H9 (cell line): ENCODE measurements at regions not wholly inside any gene's neighbourhood (a gene's known extent, or its start where the extent isn't known, plus 50 kb on each side); places are given as distances from the start of the nearest gene placed in this dataset.

Experiments
- DNase-seq: peaks from one replicate; pipeline ENCODE4 v3.0.0-alpha.2; 2017
- H2AFZ ChIP-seq: one replicate; pipeline ENCODE4 v1.6.1; 2013; ENCODE audit warnings: mild to moderate bottlenecking, low read length, control low read depth, moderate library complexity
- H2AK5ac ChIP-seq: 2 replicates; pipeline ENCODE4 v1.6.1; 2013; ENCODE audit warnings: low read length, control low read depth, mixed read lengths; ENCODE audit not compliant: insufficient read length
- H2BK120ac ChIP-seq: one replicate; pipeline ENCODE4 v1.6.1; 2013; ENCODE audit warnings: low read depth, mild to moderate bottlenecking, low read length, control low read depth, inconsistent platforms; ENCODE audit not compliant: poor library complexity, severe bottlenecking
- H2BK12ac ChIP-seq: 2 replicates; pipeline ENCODE4 v1.6.1; 2013; ENCODE audit warnings: low read length, control low read depth, mixed read lengths, low read depth; ENCODE audit not compliant: insufficient read length
- H2BK15ac ChIP-seq: 2 replicates; pipeline ENCODE4 v1.6.1; 2013; ENCODE audit warnings: low read depth, low read length, control low read depth
- H2BK20ac ChIP-seq: one replicate; pipeline ENCODE4 v1.6.1; 2013; ENCODE audit warnings: low read depth, mild to moderate bottlenecking, low read length, control low read depth, inconsistent platforms; ENCODE audit not compliant: poor library complexity, severe bottlenecking
- H2BK5ac ChIP-seq: 2 replicates; pipeline ENCODE4 v1.6.1; 2013; ENCODE audit warnings: low read length, control low read depth, mixed read lengths; ENCODE audit not compliant: insufficient read length
- H3K14ac ChIP-seq: 2 replicates; pipeline ENCODE4 v1.6.1; 2013; ENCODE audit warnings: low read length, control low read depth; ENCODE audit not compliant: insufficient read depth
- H3K18ac ChIP-seq: 2 replicates; pipeline ENCODE4 v1.6.1; 2013; ENCODE audit warnings: low read depth, mild to moderate bottlenecking, mixed read lengths, low read length, control low read depth; ENCODE audit not compliant: insufficient read length
- H3K23ac ChIP-seq: 2 replicates; pipeline ENCODE4 v1.6.1; 2013; ENCODE audit warnings: low read length, control low read depth, mixed read lengths, low read depth; ENCODE audit not compliant: insufficient read length
- H3K23me2 ChIP-seq: 2 replicates; pipeline ENCODE4 v1.6.1; 2013; ENCODE audit warnings: low read depth, mild to moderate bottlenecking, mixed read lengths, low read length, control low read depth; ENCODE audit not compliant: insufficient read length, poor library complexity, severe bottlenecking
- H3K27ac ChIP-seq: 2 replicates; pipeline ENCODE4 v1.5.1; 2013; ENCODE audit warnings: low read length, control low read depth, mixed read lengths, low read depth; ENCODE audit not compliant: insufficient read length
- H3K27me3 ChIP-seq: 2 replicates; pipeline ENCODE4 v1.6.1; 2013; ENCODE audit warnings: low read length, control low read depth, inconsistent platforms; ENCODE audit not compliant: insufficient read depth
- H3K4ac ChIP-seq: 2 replicates; pipeline ENCODE4 v1.6.1; 2013; ENCODE audit warnings: low read depth, mild to moderate bottlenecking, control low read depth, inconsistent platforms, low read length, moderate library complexity
- H3K4me1 ChIP-seq: 2 replicates; pipeline ENCODE4 v1.6.1; 2013; ENCODE audit warnings: low read length, control low read depth, inconsistent platforms; ENCODE audit not compliant: insufficient read depth
- H3K4me2 ChIP-seq: 2 replicates; pipeline ENCODE4 v1.6.1; 2013; ENCODE audit warnings: low read length, control low read depth, mixed read lengths; ENCODE audit not compliant: insufficient read length, insufficient read depth
- H3K56ac ChIP-seq: 2 replicates; pipeline ENCODE4 v1.6.1; 2013; ENCODE audit warnings: low read depth, mild to moderate bottlenecking, mixed read lengths, low read length, control low read depth; ENCODE audit not compliant: insufficient read length
- H3K79me1 ChIP-seq: 2 replicates; pipeline ENCODE4 v1.6.1; 2013; ENCODE audit warnings: low read depth, mild to moderate bottlenecking, moderate library complexity, low read length, control low read depth, inconsistent platforms; ENCODE audit not compliant: insufficient read depth, poor library complexity, severe bottlenecking
- H3K79me2 ChIP-seq: 2 replicates; pipeline ENCODE4 v1.6.1; 2013; ENCODE audit warnings: low read length, control low read depth, inconsistent platforms; ENCODE audit not compliant: insufficient read depth
- H3K9ac ChIP-seq: 2 replicates; pipeline ENCODE4 v1.6.1; 2013; ENCODE audit warnings: low read length, control low read depth, mixed read lengths; ENCODE audit not compliant: insufficient read length; ENCODE audit errors: extremely low read depth
- H3K9me3 ChIP-seq: one replicate; pipeline ENCODE4 v1.6.1; 2013; ENCODE audit warnings: low read depth, low read length, inconsistent platforms; ENCODE audit not compliant: control insufficient read depth
- H3T11ph ChIP-seq: one replicate; pipeline ENCODE4 v1.6.1; 2013; ENCODE audit warnings: mild to moderate bottlenecking, low read length, control low read depth, inconsistent platforms
- H4K20me1 ChIP-seq: one replicate; pipeline ENCODE4 v1.6.1; 2013; ENCODE audit not compliant: control insufficient read depth, insufficient read length, insufficient read depth
- H4K5ac ChIP-seq: 2 replicates; pipeline ENCODE4 v1.6.1; 2013; ENCODE audit warnings: low read depth, mild to moderate bottlenecking, mixed read lengths, low read length, control low read depth; ENCODE audit not compliant: insufficient read length
- H4K8ac ChIP-seq: replicated peaks from 2 replicates; pipeline ENCODE4 v1.6.1; 2013; ENCODE audit warnings: low read length, control low read depth, mixed read lengths, low read depth; ENCODE audit not compliant: insufficient read length
- H4K91ac ChIP-seq: 2 replicates; pipeline ENCODE4 v1.6.1; 2013; ENCODE audit warnings: low read depth, mild to moderate bottlenecking, moderate library complexity, mixed read lengths, low read length, control low read depth; ENCODE audit not compliant: insufficient read length
- H3K27ac Mint-ChIP-seq, 3 experiments: 2 replicates in 2 of 3; 3 replicates in 1 of 3; pipeline ENCODE4 v1.8.0; 2020 to 2021; ENCODE audit warnings: mixed read lengths in 3 of 3, mild to moderate bottlenecking in 1 of 3, moderate library complexity in 1 of 3
- H3K27me3 Mint-ChIP-seq: 2 replicates; pipeline ENCODE4 v1.8.0; 2021; ENCODE audit warnings: low read depth, mild to moderate bottlenecking, moderate library complexity, mixed read lengths
- H3K36me3 Mint-ChIP-seq, 3 experiments: 2 replicates in 2 of 3; 3 replicates in 1 of 3; pipeline ENCODE4 v1.8.0; 2020 to 2021; ENCODE audit warnings: low read depth in 3 of 3, mixed read lengths in 3 of 3; ENCODE audit not compliant: insufficient read depth in 1 of 3
- H3K4me1 Mint-ChIP-seq, 2 experiments: 2 replicates each; pipeline ENCODE4 v1.8.0; 2020; ENCODE audit warnings: mixed read lengths in 2 of 2
- H3K4me3 Mint-ChIP-seq, 2 experiments: 2 replicates in 1 of 2; 3 replicates in 1 of 2; pipeline ENCODE4 v1.8.0; 2020 to 2021; ENCODE audit warnings: mild to moderate bottlenecking in 2 of 2, mixed read lengths in 2 of 2, moderate library complexity in 1 of 2
- H3K9me3 Mint-ChIP-seq, 2 experiments: 2 replicates in 1 of 2; 3 replicates in 1 of 2; pipeline ENCODE4 v1.8.0; 2020; ENCODE audit warnings: mild to moderate bottlenecking in 2 of 2, mixed read lengths in 2 of 2, moderate library complexity in 1 of 2
- WGBS: extraction: QIAGEN DNeasy Blood & Tissue Kit; methylation state at CpG from one replicate; pipeline ENCODE4 v1.1.7; 2013; ENCODE audit warnings: missing lambda C conversion rate, low lambda C conversion rate, mixed read lengths; ENCODE audit not compliant: insufficient read length; ENCODE audit errors: extremely low coverage; 5-methylcytosine and 5-hydroxymethylcytosine counted together
- TF ChIP-seq, protein P1 (sequence below): fragments of 200-600 bp; sonication (generic); conservative IDR thresholded peaks from 3 replicates; pipeline ENCODE4 v1.8.0; 2021; ENCODE audit warnings: antibody characterized with exemption, mild to moderate bottlenecking

DNA sequence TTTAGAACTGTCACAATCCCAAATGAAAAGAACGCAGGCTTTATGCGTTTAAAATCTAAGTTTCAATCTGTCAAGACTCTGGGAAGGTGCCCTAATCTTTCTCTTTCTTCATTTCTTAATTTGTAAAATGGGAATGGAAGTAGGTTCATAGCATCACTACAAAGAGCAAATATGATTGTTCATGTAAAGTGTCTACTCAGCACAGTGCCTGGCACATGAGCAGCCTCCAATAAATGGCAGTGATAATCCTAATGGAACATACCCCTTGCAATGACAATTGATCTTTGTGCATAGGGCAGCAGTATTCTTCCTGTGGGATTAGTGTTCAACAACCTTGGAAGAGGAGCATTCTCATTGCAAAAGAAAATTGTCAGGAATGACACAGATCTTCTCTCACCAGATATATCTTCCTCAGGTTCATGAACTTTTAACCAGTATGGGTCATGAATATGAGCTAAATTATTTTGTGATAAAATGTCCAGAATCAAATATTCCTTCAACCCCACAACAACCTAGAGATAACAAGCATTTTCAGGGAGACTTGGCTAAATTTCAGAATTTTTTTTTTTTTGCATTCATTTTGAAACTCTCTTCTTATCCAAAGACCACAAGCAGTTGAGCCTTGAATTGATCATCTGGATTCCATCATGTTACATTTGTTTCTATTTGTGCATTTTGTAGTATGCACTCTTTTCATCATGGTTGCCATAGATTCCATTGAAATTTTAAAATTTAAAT is 149.1 kb downstream of the TBX18 start:
- Mint-ChIP-seq H3K27ac (no peak overlapping the region), H3K27me3 (no peaks in the 10 kb centered on the region), H3K9me3 (no peaks in the 10 kb centered on the region), H3K4me3 (no peak overlapping the region), H3K4me1 (peaks cover 9 to 12% of the 10 kb centered on the region in 2 experiments), H3K36me3 (no peaks in the 10 kb centered on the region)
- Histone ChIP-seq H3K9ac (no peak overlapping the region), H2AFZ (no peak overlapping the region), H3K23me2 (no peaks in the 10 kb centered on the region), H3K9me3 (no peaks in the 10 kb centered on the region), H4K91ac (no peak overlapping the region), H2BK5ac (no peak overlapping the region), H4K8ac (no peak overlapping the region), H3K4me1 (no peaks in the 10 kb centered on the region), H2BK15ac (no peak overlapping the region), H2AK5ac (no peak overlapping the region), H3K27ac (no peak overlapping the region), H3K4me2 (no peak overlapping the region), H3K27me3 (no peaks in the 10 kb centered on the region), H3K4ac (no peak overlapping the region), H2BK20ac (no peak overlapping the region), H3K79me1 (no peaks in the 10 kb centered on the region), H3K23ac (no peak overlapping the region), H2BK12ac (no peak overlapping the region), H2BK120ac (no peak overlapping the region), H3K18ac (no peak overlapping the region), H3K56ac (no peak overlapping the region), H3T11ph (no peak overlapping the region), H4K5ac (no peak overlapping the region), H4K20me1 (no peaks in the 10 kb centered on the region), H3K79me2 (no peaks in the 10 kb centered on the region), H3K14ac (no peak overlapping the region)
- TF ChIP-seq, protein P1, sequence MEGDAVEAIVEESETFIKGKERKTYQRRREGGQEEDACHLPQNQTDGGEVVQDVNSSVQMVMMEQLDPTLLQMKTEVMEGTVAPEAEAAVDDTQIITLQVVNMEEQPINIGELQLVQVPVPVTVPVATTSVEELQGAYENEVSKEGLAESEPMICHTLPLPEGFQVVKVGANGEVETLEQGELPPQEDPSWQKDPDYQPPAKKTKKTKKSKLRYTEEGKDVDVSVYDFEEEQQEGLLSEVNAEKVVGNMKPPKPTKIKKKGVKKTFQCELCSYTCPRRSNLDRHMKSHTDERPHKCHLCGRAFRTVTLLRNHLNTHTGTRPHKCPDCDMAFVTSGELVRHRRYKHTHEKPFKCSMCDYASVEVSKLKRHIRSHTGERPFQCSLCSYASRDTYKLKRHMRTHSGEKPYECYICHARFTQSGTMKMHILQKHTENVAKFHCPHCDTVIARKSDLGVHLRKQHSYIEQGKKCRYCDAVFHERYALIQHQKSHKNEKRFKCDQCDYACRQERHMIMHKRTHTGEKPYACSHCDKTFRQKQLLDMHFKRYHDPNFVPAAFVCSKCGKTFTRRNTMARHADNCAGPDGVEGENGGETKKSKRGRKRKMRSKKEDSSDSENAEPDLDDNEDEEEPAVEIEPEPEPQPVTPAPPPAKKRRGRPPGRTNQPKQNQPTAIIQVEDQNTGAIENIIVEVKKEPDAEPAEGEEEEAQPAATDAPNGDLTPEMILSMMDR = no peak
- no peak for DNase-seq
- WGBS = no CpG with 5 or more reads among the region's 2 CpGs
